ENCODE measurements at regions not wholly inside any gene's neighbourhood (a gene's known extent, or its start where the extent isn't known, plus 50 kb on each side); places are given as distances from the start of the nearest gene placed in this dataset.

- Histone ChIP-seq H3K4me2 (no peak overlapping the region), H3K4me1 (ENCODE audit: insufficient read depth) (no peaks in the 10 kb centered on the region), H3K4me3 (no peak overlapping the region), H3K9me2 (replicated peaks; ENCODE audit: insufficient read depth) (no peaks in the 10 kb centered on the region), H3K27me3 (no peaks in the 10 kb centered on the region), H3K36me3 (replicated peaks; ENCODE audit: insufficient read depth, low read depth) (no peaks in the 10 kb centered on the region), H3K79me2 (no peaks in the 10 kb centered on the region), H2AFZ (no peak overlapping the region), H4K20me1 (ENCODE audit: insufficient read depth, poor library complexity, severe bottlenecking) (no peaks in the 10 kb centered on the region), H3K27ac (no peak overlapping the region), H3K9me3 (ENCODE audit: low read depth) (no peaks in the 10 kb centered on the region)
- no peak for DNase-seq (ENCODE audit: low spot score)
- TF ChIP-seq EZH2 (IDR thresholded peaks at IDR 0.05; ENCODE audit: borderline replicate concordance) (no peak), CTCF (IDR thresholded peaks at IDR 0.05; ENCODE audit: poor library complexity) (no peak), EZH2phosphoT487 (IDR thresholded peaks at IDR 0.05; ENCODE audit: low read depth, severe bottlenecking, unreplicated experiment) (no peak)
- WGBS (ENCODE audit: low lambda C conversion rate, missing lambda C conversion rate): 70% methylated on average over 2 of the region's 2 CpGs
Measured at GRCh38 chr13:87497426-87497825, 173.7 kb upstream of the SLITRK5 start.

GRCh38 chr13:87498681-87499080, 172.5 kb upstream of the SLITRK5 start:
- peak; percentile 52 for DNase-seq (ENCODE audit: low spot score)
- Histone ChIP-seq H3K9me3 (ENCODE audit: low read depth) (no peaks in the 10 kb centered on the region), H3K27me3 (no peaks in the 10 kb centered on the region), H2AFZ (no peak overlapping the region), H3K27ac (no peak overlapping the region), H3K4me1 (ENCODE audit: insufficient read depth) (no peaks in the 10 kb centered on the region), H3K9me2 (replicated peaks; ENCODE audit: insufficient read depth) (no peaks in the 10 kb centered on the region), H3K36me3 (replicated peaks; ENCODE audit: insufficient read depth, low read depth) (no peaks in the 10 kb centered on the region), H3K4me2 (no peak overlapping the region), H3K4me3 (no peak overlapping the region), H4K20me1 (ENCODE audit: insufficient read depth, poor library complexity, severe bottlenecking) (no peaks in the 10 kb centered on the region), H3K79me2 (no peaks in the 10 kb centered on the region)
- WGBS (ENCODE audit: low lambda C conversion rate, missing lambda C conversion rate): 47% methylated on average over 2 of the region's 2 CpGs
- TF ChIP-seq CTCF (IDR thresholded peaks at IDR 0.05; ENCODE audit: poor library complexity): no peak
- TF ChIP-seq EZH2phosphoT487 (IDR thresholded peaks at IDR 0.05; ENCODE audit: low read depth, severe bottlenecking, unreplicated experiment): no peak
- TF ChIP-seq EZH2 (IDR thresholded peaks at IDR 0.05; ENCODE audit: borderline replicate concordance): no peak

- Histone ChIP-seq H4K20me1 (ENCODE audit: insufficient read depth, poor library complexity, severe bottlenecking) (no peaks in the 10 kb centered on the region), H3K9me3 (ENCODE audit: low read depth) (no peaks in the 10 kb centered on the region), H3K27ac (no peak overlapping the region), H3K4me1 (ENCODE audit: insufficient read depth) (no peaks in the 10 kb centered on the region), H3K4me3 (no peak overlapping the region), H3K27me3 (no peaks in the 10 kb centered on the region), H3K36me3 (replicated peaks; ENCODE audit: insufficient read depth, low read depth) (no peaks in the 10 kb centered on the region), H2AFZ (no peak overlapping the region), H3K4me2 (no peak overlapping the region), H3K79me2 (no peaks in the 10 kb centered on the region), H3K9me2 (replicated peaks; ENCODE audit: insufficient read depth) (no peaks in the 10 kb centered on the region)
- no peak for DNase-seq (ENCODE audit: low spot score)
- 86% methylated on average over 3 of the region's 3 CpGs for WGBS (ENCODE audit: low lambda C conversion rate, missing lambda C conversion rate)
- TF ChIP-seq EZH2 (IDR thresholded peaks at IDR 0.05; ENCODE audit: borderline replicate concordance) (no peak), EZH2phosphoT487 (IDR thresholded peaks at IDR 0.05; ENCODE audit: low read depth, severe bottlenecking, unreplicated experiment) (no peak), CTCF (IDR thresholded peaks at IDR 0.05; ENCODE audit: poor library complexity) (no peak)
Measured at GRCh38 chr13:87524775-87525174, 146.4 kb upstream of the SLITRK5 start.

- Histone ChIP-seq H3K27ac (no peak overlapping the region), H3K27me3 (no peaks in the 10 kb centered on the region), H3K9me3 (ENCODE audit: low read depth) (no peaks in the 10 kb centered on the region), H3K4me3 (no peak overlapping the region), H3K79me2 (no peaks in the 10 kb centered on the region), H2AFZ (no peak overlapping the region), H3K4me2 (no peak overlapping the region), H3K9me2 (replicated peaks; ENCODE audit: insufficient read depth) (no peaks in the 10 kb centered on the region), H3K36me3 (replicated peaks; ENCODE audit: insufficient read depth, low read depth) (no peaks in the 10 kb centered on the region), H4K20me1 (ENCODE audit: insufficient read depth, poor library complexity, severe bottlenecking) (no peaks in the 10 kb centered on the region), H3K4me1 (ENCODE audit: insufficient read depth) (no peaks in the 10 kb centered on the region)
- no peak for DNase-seq (ENCODE audit: low spot score)
- TF ChIP-seq EZH2phosphoT487 (IDR thresholded peaks at IDR 0.05; ENCODE audit: low read depth, severe bottlenecking, unreplicated experiment) (no peak), CTCF (IDR thresholded peaks at IDR 0.05; ENCODE audit: poor library complexity) (no peak), EZH2 (IDR thresholded peaks at IDR 0.05; ENCODE audit: borderline replicate concordance) (no peak)
Measured at GRCh38 chr13:87533776-87534175, 137.4 kb upstream of the SLITRK5 start.

Measured in hepatocyte (in vitro differentiated cells).